Upper lobe of left lung (tissue), 6 donors: ENCODE measurements at regions not wholly inside any gene's neighbourhood (a gene's known extent, or its start where the extent isn't known, plus 50 kb on each side); places are given as distances from the start of the nearest gene placed in this dataset.
"Not testable (repeated sequence)": the region's sequence is repeated elsewhere in the genome, so short reads cannot be mapped to it uniquely, and the experiment has no call there.

Experiments used
- ATAC-seq, 2 donors: fragments of 200-7000 bp; cut with Tn5 transposase; one replicate each; pipeline ENCODE4 v1.9.1; 2022; ENCODE audit warnings: mild to moderate bottlenecking in 2 of 2, moderate library complexity in 2 of 2; ENCODE audit not compliant: low FRiP score in 2 of 2
- DNase-seq, 2 donors: peaks; one replicate each; pipeline ENCODE4 v3.0.0-alpha.2; 2019 to 2020
- H3K27ac ChIP-seq, 4 donors: fragments of 200-600 bp; sonication (generic); one replicate each; pipeline ENCODE4 v1.5.1; 2016 to 2019
- H3K27me3 ChIP-seq, 4 donors: fragments of 200-600 bp; sonication (generic); one replicate each; pipeline ENCODE4 v1.5.1; 2017 to 2019
- H3K36me3 ChIP-seq, 4 donors: fragments of 200-600 bp; sonication (generic); one replicate each; pipeline ENCODE4 v1.5.1; 2016 to 2019
- H3K4me1 ChIP-seq, 4 donors: fragments of 200-600 bp; sonication (generic); one replicate each; pipeline ENCODE4 v1.5.1; 2018 to 2019
- H3K4me3 ChIP-seq, 4 donors: fragments of 200-600 bp; sonication (generic); one replicate each; pipeline ENCODE4 v1.5.1; 2017 to 2019; ENCODE audit warnings: mild to moderate bottlenecking in 2 of 4, moderate library complexity in 1 of 4
- H3K9me3 ChIP-seq, 4 donors: fragments of 200-600 bp; sonication (generic); one replicate each; pipeline ENCODE4 v1.5.1; 2018 to 2019
- CTCF ChIP-seq, 6 experiments: fragments of 450-650 bp in 4 of 6; fragments of 200-600 bp in 2 of 6; sonication (generic) in 2 of 6; IDR thresholded peaks; one replicate each; pipeline ENCODE4 v1.5.1; 2016 to 2019; ENCODE audit warnings: antibody characterized with exemption in 6 of 6
- EP300 ChIP-seq, 4 donors: sonication (generic); formaldehyde crosslinking; IDR thresholded peaks; one replicate each; pipeline ENCODE4 v1.5.1; 2017; ENCODE audit warnings: antibody characterized with exemption in 4 of 4, control low read depth in 2 of 4
- POLR2A ChIP-seq, 4 donors: fragments of 450-650 bp; IDR thresholded peaks; one replicate each; pipeline ENCODE4 v1.5.1; 2016 to 2017; ENCODE audit warnings: antibody characterized with exemption in 4 of 4, mild to moderate bottlenecking in 2 of 4
- POLR2AphosphoS5 ChIP-seq, 2 donors: sonication (generic); formaldehyde crosslinking; IDR thresholded peaks; one replicate each; pipeline ENCODE4 v1.5.1; 2017; ENCODE audit warnings: antibody characterized with exemption in 2 of 2
- WGBS, 2 donors: methylation state at CpG; one replicate each; pipeline ENCODE4 v1.1.5; 2017 to 2018; 5-methylcytosine and 5-hydroxymethylcytosine counted together
- donor health status: DM: no; HTN: no; CAD: no; lungs with moderate emphysema.
- donor health status: DM: no; HTN: yes; CAD: no; lungs with severe emphysema.

GRCh38 chr2:208799397-208799796 lies 392.8 kb downstream of the PTH2R start:
- TF ChIP-seq POLR2AphosphoS5 (IDR thresholded peaks at IDR 0.05) (no peak), CTCF (IDR thresholded peaks at IDR 0.05) (no peak), POLR2A (IDR thresholded peaks at IDR 0.05) (no peak), EP300 (IDR thresholded peaks at IDR 0.05) (no peak)
- H3K4me1 ChIP-seq, result no peaks in the 10 kb centered on the region
- H3K27me3 ChIP-seq, result no peaks in the 10 kb centered on the region
- DNase-seq (no peak), ATAC-seq (no peak)
- 47 to 64% methylated on average over 2 of the region's 2 CpGs for WGBS, 2 donors
- H3K9me3 ChIP-seq, result no peaks in the 10 kb centered on the region
- no peak overlapping the region for H3K4me3 ChIP-seq
- no peak overlapping the region for H3K27ac ChIP-seq
- no peaks in the 10 kb centered on the region for H3K36me3 ChIP-seq

- 86 to 89% methylated on average over 7 to 12 of the region's 12 CpGs for WGBS, 2 donors
- H3K27ac ChIP-seq, H3K27me3 ChIP-seq, H3K36me3 ChIP-seq, H3K4me3 ChIP-seq, H3K4me1 ChIP-seq, H3K9me3 ChIP-seq, ATAC-seq: not testable (repeated sequence)
- DNase-seq, result peak in 1 of 2 donors; percentile 20
Observed at GRCh38 chr2:208800887-208801286, 394.3 kb downstream of the PTH2R start.

- no peak for DNase-seq
- no peak overlapping the region for H3K4me3 ChIP-seq
- WGBS, 2 donors, result 46 to 51% methylated on average over 2 of the region's 2 CpGs
Observed at GRCh38 chr2:208807756-208808155, 401.2 kb downstream of the PTH2R start.

GRCh38 chr2:208811885-208812284 lies 405.3 kb downstream of the PTH2R start:
- H3K27me3 ChIP-seq, H3K4me1 ChIP-seq, H3K36me3 ChIP-seq, ATAC-seq, H3K9me3 ChIP-seq, H3K27ac ChIP-seq, H3K4me3 ChIP-seq: not testable (repeated sequence)
- DNase-seq, result peak in 1 of 2 donors; percentile 2
- WGBS, 2 donors, result 67 to 71% methylated on average over 5 to 9 of the region's 10 CpGs

More at GRCh38 chr2:208807756-208808155, 401.2 kb downstream of the PTH2R start:
- Histone ChIP-seq H3K27me3 (no peaks in the 10 kb centered on the region), H3K27ac (no peak overlapping the region), H3K36me3 (no peaks in the 10 kb centered on the region), H3K9me3 (no peaks in the 10 kb centered on the region), H3K4me1 (no peaks in the 10 kb centered on the region)
- TF ChIP-seq POLR2AphosphoS5 (IDR thresholded peaks at IDR 0.05) (no peak), CTCF (IDR thresholded peaks at IDR 0.05) (no peak), POLR2A (IDR thresholded peaks at IDR 0.05) (no peak), EP300 (IDR thresholded peaks at IDR 0.05) (no peak)
- ATAC-seq, result no peak

- no peak for ATAC-seq
Observed at GRCh38 chr2:208819190-208819589, 412.6 kb downstream of the PTH2R start.

More at GRCh38 chr2:208819190-208819589, 412.6 kb downstream of the PTH2R start:
- Histone ChIP-seq H3K27me3 (no peaks in the 10 kb centered on the region), H3K4me3 (no peak overlapping the region), H3K27ac (no peak overlapping the region), H3K4me1 (no peaks in the 10 kb centered on the region), H3K9me3 (no peaks in the 10 kb centered on the region), H3K36me3 (no peaks in the 10 kb centered on the region)
- DNase-seq, result no peak
- TF ChIP-seq POLR2AphosphoS5 (IDR thresholded peaks at IDR 0.05) (no peak), CTCF (IDR thresholded peaks at IDR 0.05) (no peak), EP300 (IDR thresholded peaks at IDR 0.05) (no peak), POLR2A (IDR thresholded peaks at IDR 0.05) (no peak)
- 60 to 63% methylated on average over 2 of the region's 2 CpGs for WGBS, 2 donors
